ENCODE measurements at regions not wholly inside any gene's neighbourhood (a gene's known extent, or its start where the extent isn't known, plus 50 kb on each side); places are given as distances from the start of the nearest gene placed in this dataset.

DNA sequence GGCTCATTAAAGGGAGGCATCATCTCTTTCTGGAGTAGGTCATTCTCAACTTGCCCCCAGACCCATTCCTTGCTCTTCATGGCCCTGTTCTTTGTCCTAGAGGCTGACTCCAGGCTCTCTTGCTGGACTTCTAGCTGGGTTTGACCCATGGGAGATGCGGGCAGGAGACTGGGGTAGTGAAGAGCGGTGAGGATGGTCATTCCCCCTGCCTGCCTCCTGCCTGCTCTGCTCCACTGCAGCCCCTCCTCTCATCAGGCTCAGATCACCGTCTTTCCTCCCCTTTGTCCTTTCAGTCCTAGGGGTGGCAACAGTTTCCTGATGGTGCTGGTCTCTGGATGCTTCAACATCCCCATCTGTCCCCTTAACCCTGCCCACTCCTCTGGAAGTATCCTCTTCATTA lies 170.9 kb downstream of the ABHD5 start:
- no peak for TF ChIP-seq POLR2AphosphoS5 (IDR thresholded peaks at IDR 0.05)
- no peak for TF ChIP-seq MXI1 (conservative IDR thresholded peaks at IDR 0.05; ENCODE audit: poor library complexity, severe bottlenecking)
- TF ChIP-seq, protein P1, sequence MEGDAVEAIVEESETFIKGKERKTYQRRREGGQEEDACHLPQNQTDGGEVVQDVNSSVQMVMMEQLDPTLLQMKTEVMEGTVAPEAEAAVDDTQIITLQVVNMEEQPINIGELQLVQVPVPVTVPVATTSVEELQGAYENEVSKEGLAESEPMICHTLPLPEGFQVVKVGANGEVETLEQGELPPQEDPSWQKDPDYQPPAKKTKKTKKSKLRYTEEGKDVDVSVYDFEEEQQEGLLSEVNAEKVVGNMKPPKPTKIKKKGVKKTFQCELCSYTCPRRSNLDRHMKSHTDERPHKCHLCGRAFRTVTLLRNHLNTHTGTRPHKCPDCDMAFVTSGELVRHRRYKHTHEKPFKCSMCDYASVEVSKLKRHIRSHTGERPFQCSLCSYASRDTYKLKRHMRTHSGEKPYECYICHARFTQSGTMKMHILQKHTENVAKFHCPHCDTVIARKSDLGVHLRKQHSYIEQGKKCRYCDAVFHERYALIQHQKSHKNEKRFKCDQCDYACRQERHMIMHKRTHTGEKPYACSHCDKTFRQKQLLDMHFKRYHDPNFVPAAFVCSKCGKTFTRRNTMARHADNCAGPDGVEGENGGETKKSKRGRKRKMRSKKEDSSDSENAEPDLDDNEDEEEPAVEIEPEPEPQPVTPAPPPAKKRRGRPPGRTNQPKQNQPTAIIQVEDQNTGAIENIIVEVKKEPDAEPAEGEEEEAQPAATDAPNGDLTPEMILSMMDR (IDR thresholded peaks at IDR 0.05; ENCODE audit: poor library complexity, severe bottlenecking): no peak
- no peak for TF ChIP-seq SMC3 (conservative IDR thresholded peaks at IDR 0.05; ENCODE audit: poor library complexity)
- no peak for TF ChIP-seq RAD21 (conservative IDR thresholded peaks at IDR 0.05)

All from neural cell (in vitro differentiated cells).